Cerebellar nuclear complex (tissue), 1 donor: ENCODE measurements at regions not wholly inside any gene's neighbourhood (a gene's known extent, or its start where the extent isn't known, plus 50 kb on each side); places are given as distances from the start of the nearest gene placed in this dataset.
A peak's percentile ranks its signal among the peaks of the same experiment; 100 is the strongest.
"Not testable (repeated sequence)": the region's sequence is repeated elsewhere in the genome, so short reads cannot be mapped to it uniquely, and the experiment has no call there.

Experiments
- DNase-seq, 2 experiments: peaks; one replicate each; lab custom pipeline; 2025; lab: John Stamatoyannopoulos, UW

DNA sequence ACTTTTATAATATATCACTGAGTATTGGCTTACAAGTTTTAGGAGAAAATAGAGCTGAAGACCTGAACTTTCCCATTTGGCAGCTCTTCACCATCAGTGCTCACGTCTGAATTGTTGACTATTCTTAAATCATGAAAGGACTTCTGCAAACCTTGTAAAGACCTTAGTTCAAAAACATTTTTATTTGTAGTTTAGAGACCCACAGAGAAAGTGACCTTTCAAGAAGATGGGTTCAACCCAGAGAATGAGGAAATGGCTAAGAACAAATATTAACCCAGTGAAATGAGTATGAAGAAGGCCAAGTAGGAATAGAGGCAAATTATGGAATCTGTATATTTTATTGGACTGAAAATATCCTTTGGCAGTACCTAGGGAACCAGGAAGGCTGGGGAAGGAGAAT is 1151.1 kb downstream of the GATA3 start:
- no peak for DNase-seq

DNA sequence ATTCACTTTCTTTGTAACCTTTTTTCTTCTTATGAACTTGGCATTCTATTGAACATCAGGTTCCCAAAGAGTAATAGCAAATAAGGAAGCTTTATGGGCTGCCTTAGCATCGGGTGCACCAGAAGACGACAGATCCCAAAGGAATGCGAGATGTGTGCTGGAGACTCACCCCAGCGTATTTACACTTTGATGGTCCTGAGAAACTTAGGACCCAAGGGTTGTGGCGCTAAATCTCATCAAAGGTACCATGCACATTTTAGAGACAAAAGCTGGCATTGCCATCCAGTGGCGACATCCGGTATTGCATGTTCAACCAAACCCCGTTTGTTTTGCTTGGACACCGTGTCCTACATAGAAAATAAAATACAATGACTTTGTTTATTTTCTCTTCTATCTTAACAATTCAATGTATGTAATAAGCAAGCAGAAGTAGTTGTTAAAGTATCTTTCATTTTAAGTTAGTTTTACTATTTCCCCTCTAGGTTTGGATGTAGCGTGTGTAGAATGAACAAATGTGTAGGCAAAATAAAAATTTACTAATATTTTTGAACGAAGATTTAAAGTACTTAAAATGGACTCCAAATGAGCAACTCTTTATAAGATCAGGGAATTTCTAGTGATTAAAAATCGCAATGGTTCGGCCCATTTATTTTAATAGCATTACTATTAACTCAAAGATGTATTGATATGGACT is 1154.8 kb downstream of the GATA3 start:
- peak in 1 of 2 experiments; percentile 23 for DNase-seq

- DNase-seq = no peak
Observed at GRCh38 chr10:9211228-9211627, 1156.7 kb downstream of the GATA3 start.

- DNase-seq = no peak
Observed at GRCh38 chr10:9214618-9215017, 1160.1 kb downstream of the GATA3 start.

GRCh38 chr10:9215121-9215520 is 1160.6 kb downstream of the GATA3 start:
- DNase-seq = no peak

GRCh38 chr10:9219860-9220259 is 1165.4 kb downstream of the GATA3 start:
- no peak for DNase-seq

DNA sequence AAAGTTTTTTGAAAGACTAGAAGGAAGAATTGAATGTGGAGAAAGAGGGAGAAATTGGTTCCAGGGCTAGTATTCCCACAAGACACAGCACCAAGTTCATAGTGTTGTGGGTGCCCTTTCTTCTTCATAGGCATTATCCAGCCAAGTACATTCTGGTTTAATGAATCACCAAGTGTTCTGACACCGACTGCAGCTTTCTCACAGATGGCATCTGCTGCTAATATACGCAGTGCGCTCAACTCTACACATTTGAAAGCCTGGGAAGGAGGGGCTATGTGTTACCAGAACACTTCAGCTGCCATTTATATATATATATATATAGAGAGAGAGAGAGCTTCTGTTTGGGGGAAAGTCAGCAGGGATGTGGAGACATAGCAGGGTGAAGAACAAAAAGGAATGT is 1168.4 kb downstream of the GATA3 start:
- no peak for DNase-seq

- no peak for DNase-seq
Observed at GRCh38 chr10:9227679-9228365, 1173.3 kb downstream of the GATA3 start.

DNA sequence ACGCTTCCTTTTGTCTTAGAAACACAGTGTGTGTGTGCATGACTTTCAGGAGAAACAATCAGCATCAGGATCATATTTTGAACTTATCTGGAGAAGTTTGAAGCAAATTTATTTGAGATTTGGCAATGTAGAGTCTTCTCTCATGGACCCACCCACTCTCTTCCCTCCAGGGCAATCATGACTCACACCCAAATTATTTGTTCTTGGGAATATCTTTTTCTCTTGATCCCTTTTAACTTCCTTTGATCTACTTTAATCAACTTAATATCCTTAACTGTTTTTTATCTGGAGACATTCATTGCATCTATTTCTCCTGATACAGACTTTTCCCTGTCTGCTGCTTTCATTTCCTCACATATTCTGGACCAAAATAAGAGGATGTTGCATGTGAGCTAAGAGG is 1174.3 kb downstream of the GATA3 start:
- no peak for DNase-seq

DNA sequence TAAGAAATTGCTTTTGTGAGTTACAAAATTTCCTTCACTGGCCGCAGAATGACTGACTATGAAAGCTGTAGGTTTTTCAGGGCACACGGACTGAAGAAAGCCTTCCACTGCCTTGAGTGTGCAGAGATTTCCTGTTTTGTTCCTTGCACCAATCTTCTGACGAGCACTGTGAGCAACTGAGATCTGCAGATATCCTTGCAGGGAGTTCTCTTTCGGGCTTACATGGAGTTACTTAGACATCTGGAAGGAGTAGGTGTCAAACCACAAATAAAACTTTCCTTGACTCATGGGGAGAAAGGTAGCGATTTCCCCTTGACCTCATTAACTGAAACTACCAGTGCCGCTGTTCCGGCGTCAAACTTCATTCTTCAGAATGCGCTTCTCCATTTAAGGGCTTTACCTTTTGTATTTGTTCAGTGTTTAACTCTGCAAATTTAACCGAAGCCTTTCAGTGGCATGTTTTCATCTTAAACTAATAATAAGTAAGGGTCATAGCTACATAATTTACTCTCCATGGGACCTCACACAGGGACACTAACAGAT is 1175.3 kb downstream of the GATA3 start:
- no peak for DNase-seq

- DNase-seq = no peak
Observed at GRCh38 chr10:9230625-9231024, 1176.1 kb downstream of the GATA3 start.

- DNase-seq = no peak
Observed at GRCh38 chr10:9234191-9234590, 1179.7 kb downstream of the GATA3 start.

- no peak for DNase-seq
Observed at GRCh38 chr10:9238041-9238440, 1183.6 kb downstream of the GATA3 start.

- DNase-seq = no peak
Observed at GRCh38 chr10:9239298-9239697, 1184.8 kb downstream of the GATA3 start.

DNA sequence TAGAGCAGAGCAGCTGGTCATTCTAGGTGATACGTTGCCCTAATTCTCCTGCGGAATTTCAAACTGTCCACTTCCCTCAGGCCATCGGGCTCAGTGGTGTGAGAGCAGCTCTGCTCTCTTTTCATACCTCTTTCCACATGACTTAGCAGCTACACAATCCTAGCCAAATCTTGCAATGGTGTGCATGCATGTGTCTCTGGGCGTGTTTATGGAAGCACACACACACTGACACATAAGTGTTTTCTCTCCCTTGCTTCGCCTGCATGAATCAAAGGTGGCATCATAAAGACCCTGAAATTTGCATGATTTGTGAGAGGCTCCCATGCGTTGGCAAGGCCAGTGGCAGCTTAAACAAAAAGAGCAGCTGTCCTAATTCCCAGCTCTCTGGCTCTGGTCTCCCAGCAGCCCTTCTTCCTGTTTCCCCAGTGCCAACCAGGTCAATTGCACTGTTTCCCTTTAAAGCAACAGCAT is 1189.5 kb downstream of the GATA3 start:
- DNase-seq = peak; percentile 79 to 94

- no peak for DNase-seq
Observed at GRCh38 chr10:9244864-9245263, 1190.4 kb downstream of the GATA3 start.

- no peak for DNase-seq
Observed at GRCh38 chr10:9253121-9253520, 1198.6 kb downstream of the GATA3 start.

DNA sequence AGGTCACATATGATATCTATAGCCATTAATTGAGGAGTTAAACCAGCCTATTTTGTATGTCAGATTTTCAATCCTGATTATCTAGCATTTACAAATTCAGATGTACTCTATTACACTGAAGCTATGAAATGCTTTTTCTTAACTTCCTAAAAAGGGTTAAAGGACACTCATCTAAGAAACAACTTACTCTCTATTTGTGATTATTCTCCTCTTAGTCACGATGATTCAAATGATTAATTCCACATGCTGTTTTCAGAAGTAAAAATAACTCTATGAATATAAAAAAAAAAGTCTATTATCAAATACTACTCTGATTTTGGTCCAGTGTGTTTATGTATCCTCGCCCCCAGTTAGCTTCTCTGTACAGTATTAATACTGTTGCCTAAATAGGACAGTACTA is 1199.9 kb downstream of the GATA3 start:
- DNase-seq = no peak

DNA sequence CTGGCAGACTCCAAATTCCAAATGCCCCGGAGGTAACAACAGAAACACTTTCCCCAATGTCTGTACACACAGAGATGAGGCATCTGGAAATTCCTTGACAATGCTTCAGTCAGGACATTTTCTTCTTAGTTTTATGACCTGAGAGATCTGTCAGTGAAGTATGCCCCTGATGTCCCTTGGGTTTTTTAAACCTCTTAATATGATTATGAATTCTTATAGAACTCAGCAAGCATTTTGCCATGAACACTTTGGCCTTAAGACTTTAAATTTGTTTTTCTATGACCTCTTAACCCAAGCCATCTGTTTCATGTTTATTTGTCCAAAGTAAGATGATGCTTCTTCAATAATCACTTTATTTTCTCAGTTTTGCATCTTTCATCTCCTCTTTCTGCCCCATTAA is 1206.2 kb downstream of the GATA3 start:
- DNase-seq = no peak

- no peak for DNase-seq
Observed at GRCh38 chr10:9262770-9263169, 1208.3 kb downstream of the GATA3 start.

DNA sequence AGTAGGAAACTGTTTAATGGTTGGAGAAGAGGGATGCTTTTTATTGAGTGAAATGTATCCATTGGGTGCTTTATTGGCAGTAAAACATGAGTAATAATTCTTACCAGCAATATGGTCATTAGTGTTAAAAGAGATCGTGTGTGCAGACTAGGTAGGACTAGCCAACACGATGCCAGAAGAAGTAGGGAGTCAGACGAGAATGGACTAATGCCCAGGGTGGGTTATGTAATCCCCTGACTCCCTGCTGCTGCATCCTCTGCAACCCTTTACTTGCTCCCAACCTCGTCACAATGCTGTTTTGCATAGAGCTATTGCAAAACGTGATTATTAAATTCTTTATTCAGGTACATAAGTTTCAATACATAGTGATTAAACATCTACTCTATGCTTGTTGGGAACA is 1213.7 kb downstream of the GATA3 start:
- no peak for DNase-seq

DNA sequence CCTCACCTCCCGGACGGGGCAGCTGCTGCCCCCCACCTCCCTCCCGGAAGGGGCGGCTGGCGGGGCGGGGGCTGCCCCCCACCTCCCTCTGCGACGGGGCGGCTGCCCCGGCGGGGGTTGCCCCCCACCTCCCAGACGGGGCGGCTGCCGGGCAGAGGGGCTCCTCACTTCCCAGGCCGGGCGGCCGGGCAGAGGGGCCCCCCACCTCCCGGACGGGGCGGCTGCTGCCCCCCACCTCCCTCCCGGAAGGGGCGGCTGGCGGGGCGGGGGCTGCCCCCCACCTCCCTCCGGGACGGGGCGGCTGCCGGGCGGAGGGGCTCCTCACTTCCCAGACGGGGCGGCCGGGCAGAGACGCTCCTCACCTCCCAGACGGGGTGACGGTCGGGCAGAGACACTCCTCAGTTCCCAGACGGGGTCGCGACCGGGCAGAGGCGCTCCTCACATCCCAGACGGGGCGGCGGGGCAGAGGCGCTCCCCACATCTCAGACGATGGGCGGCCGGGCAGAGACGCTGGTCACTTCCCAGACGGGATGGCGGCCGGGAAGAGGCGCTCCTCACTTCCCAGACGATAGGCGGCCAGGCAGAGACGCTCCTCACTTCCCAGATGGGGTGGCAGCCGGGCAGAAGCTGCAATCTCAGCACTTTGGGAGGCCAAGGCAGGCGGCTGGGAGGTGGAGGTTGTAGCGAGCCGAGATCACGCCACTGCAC is 1218.8 kb downstream of the GATA3 start:
- DNase-seq = not testable (repeated sequence)
